K562 (cell line): ENCODE measurements at regions not wholly inside any gene's neighbourhood (a gene's known extent, or its start where the extent isn't known, plus 50 kb on each side); places are given as distances from the start of the nearest gene placed in this dataset.

Experiments used
- ATAC-seq: fragments of 200-7000 bp; cut with Tn5 transposase; 3 replicates; pipeline ENCODE4 v1.9.1; 2020; ENCODE audit warnings: moderate library complexity
- BruUV-seq: library from RNA; stranded (reverse); fragments of 400-500 nt; replicated peaks from 2 replicates; lab custom pipeline; 2021; lab: Mats Ljungman, UMichigan
- CTCF ChIA-PET: fragments of 300-600 bp; formaldehyde crosslinking; extraction: SDS; loops from one replicate; lab custom pipeline; 2021; ENCODE audit warnings: low intra/inter-chr PET ratio; lab: Yijun Ruan, JAX
- POLR2A ChIA-PET: fragments of 300-600, 350-650 bp; sonication (Branson Sonifier 250); formaldehyde crosslinking; extraction: SDS; loops from one replicate; lab custom pipeline; 2021; ENCODE audit warnings: antibody characterized with exemption, inconsistent platforms; lab: Yijun Ruan, JAX
- DNase-seq, 4 experiments: peaks; one replicate each; pipeline versions ENCODE4 v3.0.0 to v3.0.0-alpha.2; 2011 to 2018; ENCODE audit warnings: low spot score in 3 of 4, mixed read lengths in 3 of 4; ENCODE audit errors: extremely low read depth in 1 of 4
- FAIRE-seq: peaks from 2 replicates; lab custom pipeline; 2011; peaks lifted over from hg19 to GRCh38; lab: Jason Lieb, UNC
- H2AFZ ChIP-seq: 2 replicates; pipeline ENCODE4 v1.6.0; 2011; ENCODE audit warnings: low read depth, low read length, control low read depth, inconsistent platforms
- H3K27ac ChIP-seq: fragments of 200-600 bp; 3 replicates; pipeline ENCODE4 v1.8.0; 2011; ENCODE audit warnings: low read depth, mild to moderate bottlenecking, control low read depth, inconsistent platforms, low read length, moderate library complexity, mixed read lengths; ENCODE audit errors: extremely low read depth
- H3K27me3 ChIP-seq, 2 experiments: fragments of 300-600 bp in 1 of 2; 2 replicates in 1 of 2; 3 replicates in 1 of 2; pipeline versions ENCODE4 v1.6.0 to v1.8.0; 2011; ENCODE audit warnings: inconsistent platforms in 2 of 2, low read length in 2 of 2, mild to moderate bottlenecking in 1 of 2, mixed read lengths in 1 of 2, moderate library complexity in 1 of 2; ENCODE audit not compliant: control insufficient read depth in 2 of 2, insufficient read depth in 2 of 2
- H3K36me3 ChIP-seq: fragments of 300-600 bp; 3 replicates; pipeline ENCODE4 v1.8.0; 2011; ENCODE audit warnings: mild to moderate bottlenecking, low read length, inconsistent platforms; ENCODE audit not compliant: control insufficient read depth, insufficient read depth
- H3K4me1 ChIP-seq, 2 experiments: fragments of 200-600 bp in 1 of 2; replicated peaks in 1 of 2; 2 replicates in 1 of 2; 3 replicates in 1 of 2; pipeline versions ENCODE4 v1.5.1 to v1.8.0; 2011; ENCODE audit warnings: inconsistent platforms in 2 of 2, low read length in 2 of 2, mild to moderate bottlenecking in 1 of 2, mixed read lengths in 1 of 2, moderate library complexity in 1 of 2; ENCODE audit not compliant: control insufficient read depth in 2 of 2, insufficient read depth in 2 of 2
- H3K4me2 ChIP-seq: 2 replicates; pipeline ENCODE4 v1.6.1; 2011; ENCODE audit warnings: low read length, control low read depth, inconsistent platforms, mixed read lengths; ENCODE audit not compliant: insufficient read depth
- H3K4me3 ChIP-seq: fragments of 200-600 bp; sonication (generic), shearing (Covaris generic); 2 replicates; pipeline ENCODE4 v1.5.1; 2016; ENCODE audit warnings: control low read depth, inconsistent platforms
- H3K79me2 ChIP-seq: fragments of 200-600 bp; 3 replicates; pipeline ENCODE4 v1.8.0; 2011; ENCODE audit warnings: low read length, inconsistent platforms; ENCODE audit not compliant: control insufficient read depth, insufficient read depth
- H3K9ac ChIP-seq, 2 experiments: 2 replicates each; pipeline versions ENCODE4 v1.6.0 to v1.6.1; 2011; ENCODE audit warnings: low read depth in 2 of 2, low read length in 2 of 2, control low read depth in 1 of 2, inconsistent platforms in 1 of 2, mild to moderate bottlenecking in 1 of 2, mixed read lengths in 1 of 2; ENCODE audit not compliant: insufficient read depth in 1 of 2
- H3K9me1 ChIP-seq: one replicate; pipeline ENCODE4 v1.6.0; 2011; ENCODE audit warnings: inconsistent platforms, mild to moderate bottlenecking, low read length, moderate library complexity; ENCODE audit not compliant: control insufficient read depth, insufficient read depth
- H3K9me3 ChIP-seq: replicated peaks from 2 replicates; pipeline ENCODE4 v1.5.1; 2011; ENCODE audit warnings: low read depth, low read length, inconsistent platforms; ENCODE audit not compliant: control insufficient read depth, insufficient read depth
- H4K20me1 ChIP-seq: replicated peaks from 2 replicates; pipeline ENCODE4 v1.6.1; 2011; ENCODE audit warnings: low read length, inconsistent platforms, mixed read lengths; ENCODE audit not compliant: control insufficient read depth, insufficient read depth
- BHLHE40 ChIP-seq: IDR thresholded peaks from 2 replicates; pipeline ENCODE4 v1.6.1; 2011; ENCODE audit warnings: low read length, improper control_type of control experiment
- BRD9 ChIP-seq: fragments of 450-650 bp; IDR thresholded peaks from 2 replicates; pipeline ENCODE4 v1.6.1; 2018; ENCODE audit warnings: low read depth; ENCODE audit not compliant: partially characterized antibody
- HDAC6 ChIP-seq: IDR thresholded peaks from 2 replicates; pipeline ENCODE4 v1.6.1; 2012; ENCODE audit warnings: low read depth, mild to moderate bottlenecking, control low read depth, inconsistent platforms, low read length, moderate library complexity
- MCM5 ChIP-seq: fragments of 450-650 bp; IDR thresholded peaks from 2 replicates; pipeline ENCODE4 v1.6.1; 2016; ENCODE audit warnings: low read depth
- MCM7 ChIP-seq, 2 experiments: fragments of 450-650 bp; IDR thresholded peaks; 2 replicates each; pipeline ENCODE4 v1.6.1; 2016 to 2018
- SMARCA5 ChIP-seq: fragments of 450-650 bp; IDR thresholded peaks from 2 replicates; pipeline ENCODE4 v1.6.1; 2016
- TAL1 ChIP-seq: fragments of 450-650 bp; IDR thresholded peaks from 2 replicates; pipeline ENCODE4 v1.6.1; 2016; ENCODE audit warnings: mild to moderate bottlenecking
- YY1 ChIP-seq, 3 experiments: IDR thresholded peaks; 2 replicates each; pipeline ENCODE4 v1.6.1; 2011; ENCODE audit warnings: low read length in 2 of 3, mild to moderate bottlenecking in 2 of 3, moderate library complexity in 2 of 3, borderline replicate concordance in 1 of 3, control low read depth in 1 of 3, low read depth in 1 of 3; ENCODE audit not compliant: insufficient read depth in 3 of 3, insufficient replicate concordance in 2 of 3, control insufficient read depth in 1 of 3, insufficient read length in 1 of 3; ENCODE audit errors: extremely low read depth in 1 of 3
- ZC3H11A ChIP-seq: IDR thresholded peaks from 2 replicates; pipeline ENCODE4 v1.6.1; 2012; ENCODE audit warnings: low read depth, low read length, improper control_type of control experiment
- ZNF699 ChIP-seq: fragments of 250-450 bp; sonication (Bioruptor Pico); IDR thresholded peaks from 2 replicates; pipeline ENCODE4 v1.8.0; 2021; ENCODE audit warnings: mild to moderate bottlenecking, moderate library complexity; ENCODE audit not compliant: insufficient replicate concordance
- ZNF79 ChIP-seq: fragments of 250-450 bp; sonication (Bioruptor Pico); IDR thresholded peaks from 2 replicates; pipeline ENCODE4 v1.4.0; 2020; ENCODE audit warnings: low read depth, mild to moderate bottlenecking, moderate library complexity
- WGBS: fragments of 100-300 bp; shearing (Covaris generic); methylation state at CpG from one replicate; pipeline ENCODE4 v1.1.6; 2016; ENCODE audit warnings: low coverage, mixed read lengths; ENCODE audit not compliant: insufficient coverage; ENCODE audit errors: missing lambda C conversion rate; 5-methylcytosine and 5-hydroxymethylcytosine counted together
- in situ Hi-C: fragments of 300-500 bp; cut with MboI; formaldehyde crosslinking; loops from 4 replicates; pipeline ENCODE4 v1.15.0; 2018; ENCODE audit warnings: inconsistent platforms, mixed read lengths
- intact Hi-C: fragments of 100-400 bp; cut with micrococcal nuclease; formaldehyde crosslinking; loops from 2 replicates; pipeline ENCODE4 v1.14.2; 2022
- TF ChIP-seq, protein P1 (sequence below): fragments of 200-800 bp; sonication (Bioruptor generic); IDR thresholded peaks from 2 replicates; pipeline ENCODE4 v1.6.1; 2017; ENCODE audit warnings: missing genetic modification characterization, missing compliant biosample characterization
- TF ChIP-seq, protein P2 (sequence below): fragments of 450-650 bp; IDR thresholded peaks from 2 replicates; pipeline ENCODE4 v1.6.1; 2017; ENCODE audit warnings: mild to moderate bottlenecking, moderate library complexity
- TF ChIP-seq, protein P3 (sequence below): fragments of 250-450 bp; sonication (Bioruptor Pico); IDR thresholded peaks from 2 replicates; pipeline ENCODE4 v1.9.0; 2021; ENCODE audit warnings: mild to moderate bottlenecking
- TF ChIP-seq, protein P4 (sequence below): fragments of 250-450 bp; sonication (Bioruptor Pico); IDR thresholded peaks from 2 replicates; pipeline ENCODE4 v1.4.0; 2020; ENCODE audit warnings: mild to moderate bottlenecking, moderate library complexity, borderline replicate concordance
- TF ChIP-seq, protein P5 (sequence below): fragments of 450-650 bp; formaldehyde crosslinking; IDR thresholded peaks from 2 replicates; pipeline ENCODE4 v1.4.0; 2020; ENCODE audit warnings: mild to moderate bottlenecking, moderate library complexity

DNA sequence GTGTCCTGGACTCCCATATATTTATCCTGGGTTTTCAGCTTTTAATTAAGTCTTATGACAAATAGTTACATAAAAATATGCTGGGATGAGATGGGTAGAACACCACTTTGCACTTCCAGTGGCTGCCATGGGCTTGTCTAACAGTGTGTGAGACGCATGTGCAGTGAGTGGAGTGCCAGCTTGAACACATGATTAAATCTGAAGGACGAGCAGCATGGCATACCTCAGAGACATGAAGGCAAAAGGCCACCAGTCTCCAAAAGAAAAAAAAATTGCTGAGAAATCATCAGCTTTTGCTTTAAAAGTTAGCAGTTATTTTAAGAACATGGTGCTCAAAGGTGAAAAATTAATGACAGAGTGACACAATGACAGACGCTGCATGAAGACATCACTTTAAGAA lies 139.0 kb upstream of the ADCY1 start:
- peaks cover 0 to 4% of the 10 kb centered on the region in 2 experiments; a peak in 3 of 5 replicates for H3K27me3 ChIP-seq
- H3K9me3 ChIP-seq = no peaks in the 10 kb centered on the region
- POLR2A ChIA-PET = no interaction called here
- no peak overlapping the region for H3K9ac ChIP-seq
- H3K79me2 ChIP-seq = no peaks in the 10 kb centered on the region
- 0% methylated on average over 3 of the region's 3 CpGs for WGBS
- DNase-seq (no peak), FAIRE-seq (no peak), ATAC-seq (no peak)
- no peaks in the 10 kb centered on the region for H4K20me1 ChIP-seq
- intact Hi-C loops = no loop called here
- H3K4me3 ChIP-seq = no peak overlapping the region
- CTCF ChIA-PET = no interaction called here
- no peaks in the 10 kb centered on the region for H3K9me1 ChIP-seq
- no peaks in the 10 kb centered on the region for H3K36me3 ChIP-seq
- H3K4me1 ChIP-seq = no peaks in the 10 kb centered on the region
- no TSS peak for BruUV-seq
- no peak overlapping the region for H3K27ac ChIP-seq
- no peak overlapping the region for H2AFZ ChIP-seq
- in situ Hi-C loops = no loop called here
- H3K4me2 ChIP-seq = no peak overlapping the region
- TF ChIP-seq, protein P1, sequence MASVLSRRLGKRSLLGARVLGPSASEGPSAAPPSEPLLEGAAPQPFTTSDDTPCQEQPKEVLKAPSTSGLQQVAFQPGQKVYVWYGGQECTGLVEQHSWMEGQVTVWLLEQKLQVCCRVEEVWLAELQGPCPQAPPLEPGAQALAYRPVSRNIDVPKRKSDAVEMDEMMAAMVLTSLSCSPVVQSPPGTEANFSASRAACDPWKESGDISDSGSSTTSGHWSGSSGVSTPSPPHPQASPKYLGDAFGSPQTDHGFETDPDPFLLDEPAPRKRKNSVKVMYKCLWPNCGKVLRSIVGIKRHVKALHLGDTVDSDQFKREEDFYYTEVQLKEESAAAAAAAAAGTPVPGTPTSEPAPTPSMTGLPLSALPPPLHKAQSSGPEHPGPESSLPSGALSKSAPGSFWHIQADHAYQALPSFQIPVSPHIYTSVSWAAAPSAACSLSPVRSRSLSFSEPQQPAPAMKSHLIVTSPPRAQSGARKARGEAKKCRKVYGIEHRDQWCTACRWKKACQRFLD = no peak
- TF ChIP-seq, protein P2, sequence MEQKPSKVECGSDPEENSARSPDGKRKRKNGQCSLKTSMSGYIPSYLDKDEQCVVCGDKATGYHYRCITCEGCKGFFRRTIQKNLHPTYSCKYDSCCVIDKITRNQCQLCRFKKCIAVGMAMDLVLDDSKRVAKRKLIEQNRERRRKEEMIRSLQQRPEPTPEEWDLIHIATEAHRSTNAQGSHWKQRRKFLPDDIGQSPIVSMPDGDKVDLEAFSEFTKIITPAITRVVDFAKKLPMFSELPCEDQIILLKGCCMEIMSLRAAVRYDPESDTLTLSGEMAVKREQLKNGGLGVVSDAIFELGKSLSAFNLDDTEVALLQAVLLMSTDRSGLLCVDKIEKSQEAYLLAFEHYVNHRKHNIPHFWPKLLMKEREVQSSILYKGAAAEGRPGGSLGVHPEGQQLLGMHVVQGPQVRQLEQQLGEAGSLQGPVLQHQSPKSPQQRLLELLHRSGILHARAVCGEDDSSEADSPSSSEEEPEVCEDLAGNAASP = no peak
- no peak for TF ChIP-seq BRD9
- TF ChIP-seq MCM5 = no peak
- no peak for TF ChIP-seq ZNF79 (CRISPR knock-in tag)
- TF ChIP-seq ZC3H11A = no peak
- TF ChIP-seq HDAC6 = no peak
- TF ChIP-seq, protein P3, sequence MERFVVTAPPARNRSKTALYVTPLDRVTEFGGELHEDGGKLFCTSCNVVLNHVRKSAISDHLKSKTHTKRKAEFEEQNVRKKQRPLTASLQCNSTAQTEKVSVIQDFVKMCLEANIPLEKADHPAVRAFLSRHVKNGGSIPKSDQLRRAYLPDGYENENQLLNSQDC = no peak
- no peak for TF ChIP-seq SMARCA5
- no peak for TF ChIP-seq MCM7 (IDR thresholded peaks at IDR 0.05)
- no peak for TF ChIP-seq TAL1
- TF ChIP-seq, protein P4, sequence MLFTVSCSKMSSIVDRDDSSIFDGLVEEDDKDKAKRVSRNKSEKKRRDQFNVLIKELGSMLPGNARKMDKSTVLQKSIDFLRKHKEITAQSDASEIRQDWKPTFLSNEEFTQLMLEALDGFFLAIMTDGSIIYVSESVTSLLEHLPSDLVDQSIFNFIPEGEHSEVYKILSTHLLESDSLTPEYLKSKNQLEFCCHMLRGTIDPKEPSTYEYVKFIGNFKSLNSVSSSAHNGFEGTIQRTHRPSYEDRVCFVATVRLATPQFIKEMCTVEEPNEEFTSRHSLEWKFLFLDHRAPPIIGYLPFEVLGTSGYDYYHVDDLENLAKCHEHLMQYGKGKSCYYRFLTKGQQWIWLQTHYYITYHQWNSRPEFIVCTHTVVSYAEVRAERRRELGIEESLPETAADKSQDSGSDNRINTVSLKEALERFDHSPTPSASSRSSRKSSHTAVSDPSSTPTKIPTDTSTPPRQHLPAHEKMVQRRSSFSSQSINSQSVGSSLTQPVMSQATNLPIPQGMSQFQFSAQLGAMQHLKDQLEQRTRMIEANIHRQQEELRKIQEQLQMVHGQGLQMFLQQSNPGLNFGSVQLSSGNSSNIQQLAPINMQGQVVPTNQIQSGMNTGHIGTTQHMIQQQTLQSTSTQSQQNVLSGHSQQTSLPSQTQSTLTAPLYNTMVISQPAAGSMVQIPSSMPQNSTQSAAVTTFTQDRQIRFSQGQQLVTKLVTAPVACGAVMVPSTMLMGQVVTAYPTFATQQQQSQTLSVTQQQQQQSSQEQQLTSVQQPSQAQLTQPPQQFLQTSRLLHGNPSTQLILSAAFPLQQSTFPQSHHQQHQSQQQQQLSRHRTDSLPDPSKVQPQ (CRISPR knock-in tag) = no peak
- TF ChIP-seq BHLHE40 = no peak
- TF ChIP-seq ZNF699 (CRISPR knock-in tag) = no peak
- TF ChIP-seq YY1 (IDR thresholded peaks at IDR 0.05; ENCODE audit: borderline replicate concordance in 1 of 3, control insufficient read depth in 1 of 3, extremely low read depth in 1 of 3, insufficient read depth in 3 of 3, insufficient read length in 1 of 3, insufficient replicate concordance in 2 of 3, low read depth in 1 of 3, low read length in 2 of 3) = no peak
- TF ChIP-seq, protein P5, sequence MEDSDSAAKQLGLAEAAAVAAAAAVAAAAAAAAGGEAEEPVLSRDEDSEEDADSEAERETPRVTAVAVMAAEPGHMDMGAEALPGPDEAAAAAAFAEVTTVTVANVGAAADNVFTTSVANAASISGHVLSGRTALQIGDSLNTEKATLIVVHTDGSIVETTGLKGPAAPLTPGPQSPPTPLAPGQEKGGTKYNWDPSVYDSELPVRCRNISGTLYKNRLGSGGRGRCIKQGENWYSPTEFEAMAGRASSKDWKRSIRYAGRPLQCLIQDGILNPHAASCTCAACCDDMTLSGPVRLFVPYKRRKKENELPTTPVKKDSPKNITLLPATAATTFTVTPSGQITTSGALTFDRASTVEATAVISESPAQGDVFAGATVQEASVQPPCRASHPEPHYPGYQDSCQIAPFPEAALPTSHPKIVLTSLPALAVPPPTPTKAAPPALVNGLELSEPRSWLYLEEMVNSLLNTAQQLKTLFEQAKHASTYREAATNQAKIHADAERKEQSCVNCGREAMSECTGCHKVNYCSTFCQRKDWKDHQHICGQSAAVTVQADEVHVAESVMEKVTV (CRISPR knock-in tag) = no peak
